IMR-90 (cell line): ENCODE measurements at regions not wholly inside any gene's neighbourhood (a gene's known extent, or its start where the extent isn't known, plus 50 kb on each side); places are given as distances from the start of the nearest gene placed in this dataset.
"Not testable (repeated sequence)": the region's sequence is repeated elsewhere in the genome, so short reads cannot be mapped to it uniquely, and the experiment has no call there.

Source experiments
- ATAC-seq: fragments of 200-7000 bp; cut with Tn5 transposase; 2 replicates; pipeline ENCODE4 v1.9.1; 2020; ENCODE audit warnings: low read depth, mild to moderate bottlenecking, moderate library complexity
- BruUV-seq: library from RNA; stranded (reverse); fragments of 400-500 nt; replicated peaks from 2 replicates; lab custom pipeline; 2021; lab: Mats Ljungman, UMichigan
- CTCF ChIA-PET: fragments of 300-600 bp; formaldehyde crosslinking; extraction: SDS; loops from one replicate; lab custom pipeline; 2021; ENCODE audit warnings: antibody characterized with exemption; lab: Yijun Ruan, JAX
- POLR2A ChIA-PET: fragments of 300-600 bp; sonication (Branson Sonifier 250); formaldehyde crosslinking; loops from one replicate; lab custom pipeline; 2022; ENCODE audit warnings: antibody characterized with exemption; ENCODE audit not compliant: unreplicated experiment; lab: Charles Lee
- DNase-seq: peaks from one replicate; pipeline ENCODE4 v3.0.0; 2013
- H2AFZ ChIP-seq: replicated peaks from 2 replicates; pipeline ENCODE3; 2013; ENCODE audit warnings: low read length, mild to moderate bottlenecking; ENCODE audit not compliant: poor library complexity
- H2AK5ac ChIP-seq: 2 replicates; pipeline ENCODE4 v1.6.1; 2013; ENCODE audit warnings: low read depth, low read length, inconsistent platforms
- H2AK9ac ChIP-seq: replicated peaks from 2 replicates; pipeline ENCODE3; 2013; ENCODE audit warnings: mild to moderate bottlenecking, low read depth, low read length, moderate library complexity; ENCODE audit not compliant: poor library complexity
- H2BK120ac ChIP-seq: 2 replicates; pipeline ENCODE4 v1.6.1; 2013; ENCODE audit warnings: low read depth, low read length, inconsistent platforms
- H2BK15ac ChIP-seq: 3 replicates; pipeline ENCODE4 v1.6.1; 2013; ENCODE audit warnings: low read depth, low read length, inconsistent platforms
- H2BK20ac ChIP-seq: 2 replicates; pipeline ENCODE4 v1.6.1; 2013; ENCODE audit warnings: low read depth, mild to moderate bottlenecking, inconsistent platforms, low read length, moderate library complexity
- H2BK5ac ChIP-seq: 2 replicates; pipeline ENCODE4 v1.6.1; 2013; ENCODE audit warnings: mild to moderate bottlenecking, low read depth, low read length, inconsistent platforms; ENCODE audit not compliant: poor library complexity, severe bottlenecking
- H3K14ac ChIP-seq: replicated peaks from 2 replicates; pipeline ENCODE4 v1.6.1; 2013; ENCODE audit warnings: low read depth, low read length, inconsistent platforms
- H3K18ac ChIP-seq: 2 replicates; pipeline ENCODE4 v1.6.1; 2013; ENCODE audit warnings: low read depth, low read length, control low read depth
- H3K23ac ChIP-seq: 2 replicates; pipeline ENCODE4 v1.6.1; 2013; ENCODE audit warnings: low read depth, low read length, inconsistent platforms
- H3K27ac ChIP-seq: 2 replicates; pipeline ENCODE4 v1.5.1; 2013; ENCODE audit warnings: mild to moderate bottlenecking, control low read depth, low read length; ENCODE audit not compliant: insufficient read depth
- H3K27me3 ChIP-seq: 2 replicates; pipeline ENCODE4 v1.6.1; 2013; ENCODE audit warnings: low read length; ENCODE audit not compliant: control insufficient read depth, insufficient read depth
- H3K36me3 ChIP-seq: 2 replicates; pipeline ENCODE4 v1.6.1; 2013; ENCODE audit warnings: low read length, mixed read lengths; ENCODE audit not compliant: control insufficient read depth, insufficient read depth
- H3K4ac ChIP-seq: 2 replicates; pipeline ENCODE4 v1.6.1; 2013; ENCODE audit warnings: low read depth, low read length, inconsistent platforms
- H3K4me1 ChIP-seq: 2 replicates; pipeline ENCODE4 v1.6.1; 2013; ENCODE audit warnings: low read length, mixed read lengths; ENCODE audit not compliant: control insufficient read depth, insufficient read depth
- H3K4me2 ChIP-seq: 2 replicates; pipeline ENCODE4 v1.6.1; 2013; ENCODE audit warnings: low read depth, mild to moderate bottlenecking, control low read depth, low read length, moderate library complexity
- H3K4me3 ChIP-seq: 2 replicates; pipeline ENCODE4 v1.5.1; 2013; ENCODE audit warnings: low read depth, mild to moderate bottlenecking, control low read depth, low read length, moderate library complexity; ENCODE audit not compliant: insufficient read depth
- H3K56ac ChIP-seq: 2 replicates; pipeline ENCODE4 v1.6.1; 2013; ENCODE audit warnings: low read length, inconsistent platforms; ENCODE audit not compliant: insufficient read depth; ENCODE audit errors: extremely low read depth
- H3K79me1 ChIP-seq, 2 experiments: 2 replicates each; pipeline ENCODE4 v1.6.1; 2013; ENCODE audit warnings: low read length in 2 of 2, inconsistent platforms in 1 of 2, low read depth in 1 of 2
- H3K9ac ChIP-seq: 2 replicates; pipeline ENCODE4 v1.6.1; 2013; ENCODE audit warnings: low read depth, low read length, control low read depth
- H3K9me1 ChIP-seq: 2 replicates; pipeline ENCODE4 v1.6.1; 2013; ENCODE audit warnings: low read length, inconsistent platforms; ENCODE audit not compliant: insufficient read depth
- H3K9me3 ChIP-seq: 2 replicates; pipeline ENCODE4 v1.6.1; 2013; ENCODE audit warnings: low read length; ENCODE audit not compliant: control insufficient read depth, insufficient read depth
- H4K20me1 ChIP-seq: 2 replicates; pipeline ENCODE4 v1.6.1; 2013; ENCODE audit warnings: low read length, inconsistent platforms; ENCODE audit not compliant: insufficient read depth
- H4K5ac ChIP-seq: 2 replicates; pipeline ENCODE4 v1.6.1; 2013; ENCODE audit warnings: mild to moderate bottlenecking, low read depth, low read length, control low read depth
- H4K8ac ChIP-seq, 2 experiments: 2 replicates each; pipeline ENCODE4 v1.6.1; 2013; ENCODE audit warnings: low read depth in 2 of 2, low read length in 2 of 2, control low read depth in 1 of 2, inconsistent platforms in 1 of 2
- H4K91ac ChIP-seq: 2 replicates; pipeline ENCODE4 v1.6.1; 2013; ENCODE audit warnings: low read depth, low read length, inconsistent platforms; ENCODE audit not compliant: insufficient read depth
- CHD1 ChIP-seq: IDR thresholded peaks from 2 replicates; pipeline ENCODE4 v1.6.1; 2012; ENCODE audit warnings: low read depth, low read length, improper control_type of control experiment
- MXI1 ChIP-seq: IDR thresholded peaks from 2 replicates; pipeline ENCODE4 v1.6.1; 2012; ENCODE audit warnings: low read depth, mild to moderate bottlenecking, low read length, moderate library complexity, borderline replicate concordance
- WGBS, 2 experiments: methylation state at CpG; one replicate each; pipeline versions ENCODE4 v1.1.5 to v1.1.7; 2013; ENCODE audit warnings: missing lambda C conversion rate in 2 of 2; ENCODE audit not compliant: insufficient read length in 1 of 2; ENCODE audit errors: extremely low coverage in 2 of 2; 5-methylcytosine and 5-hydroxymethylcytosine counted together
- dilution Hi-C: fragments of 300-500 bp; cut with HindIII; formaldehyde crosslinking; loops from one replicate; pipeline ENCODE4 v1.14.3; 2018; ENCODE audit warnings: low sequenced_read_pairs; ENCODE audit not compliant: unreplicated experiment
- in situ Hi-C: fragments of 300-500 bp; cut with MboI; formaldehyde crosslinking; loops from 3 replicates; pipeline ENCODE4 v1.14.3; 2019; ENCODE audit warnings: low sequenced_read_pairs, inconsistent platforms, mixed read lengths
- intact Hi-C: fragments of 100-400 bp; cut with micrococcal nuclease; formaldehyde crosslinking; loops from 2 replicates; pipeline ENCODE4 v1.10.0; 2022

DNA sequence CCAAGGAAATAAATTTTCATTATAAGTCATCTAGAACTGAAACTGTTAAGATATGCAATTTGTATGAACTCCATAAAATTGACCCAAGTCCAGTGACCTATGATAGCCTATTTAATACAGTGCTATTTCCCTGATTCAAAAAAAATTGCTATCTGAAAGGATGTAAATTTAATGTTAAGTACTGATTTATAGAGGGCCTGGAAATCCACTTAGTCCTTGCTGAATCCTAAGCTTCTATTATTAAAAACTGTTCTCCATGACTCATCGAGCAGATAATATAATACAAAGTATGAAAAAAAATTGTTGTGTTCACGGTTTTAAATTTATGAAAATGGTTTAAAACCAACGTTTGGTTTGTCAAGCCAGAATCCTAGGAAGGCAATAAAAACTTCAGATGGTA, 704.8 kb upstream of the AADAT start:
- H3K4ac ChIP-seq, result no peak overlapping the region
- no peaks in the 10 kb centered on the region for H3K27me3 ChIP-seq
- H3K4me3 ChIP-seq, result no peak overlapping the region
- H2BK15ac ChIP-seq, result no peak overlapping the region
- no peak overlapping the region for H3K14ac ChIP-seq
- H2AK5ac ChIP-seq, result no peak overlapping the region
- H3K4me2 ChIP-seq, result no peak overlapping the region
- H3K27ac ChIP-seq, result no peak overlapping the region
- POLR2A ChIA-PET, result no interaction called here
- H4K20me1 ChIP-seq, result no peaks in the 10 kb centered on the region
- no peak overlapping the region for H3K18ac ChIP-seq
- no peaks in the 10 kb centered on the region for H3K79me1 ChIP-seq
- no CpG with 5 or more reads among the region's 3 CpGs for WGBS, 2 experiments
- no peaks in the 10 kb centered on the region for H3K9me3 ChIP-seq
- H2BK120ac ChIP-seq, result no peak overlapping the region
- H2BK5ac ChIP-seq, result no peak overlapping the region
- ATAC-seq (no peak), DNase-seq (no peak)
- no peak overlapping the region for H4K5ac ChIP-seq
- in situ Hi-C loops (no loop called here), intact Hi-C loops (no loop called here), dilution Hi-C loops (no loop called here)
- H3K4me1 ChIP-seq, result no peaks in the 10 kb centered on the region
- H3K9ac ChIP-seq, result no peak overlapping the region
- no peak for TF ChIP-seq CHD1
- TF ChIP-seq MXI1, result no peak
- H2BK20ac ChIP-seq, result no peak overlapping the region
- no TSS peak for BruUV-seq
- H3K23ac ChIP-seq, result no peak overlapping the region
- H4K8ac ChIP-seq, result no peak overlapping the region
- no peak overlapping the region for H4K91ac ChIP-seq
- H3K36me3 ChIP-seq, result no peaks in the 10 kb centered on the region
- CTCF ChIA-PET, result no interaction called here
- no peak overlapping the region for H2AK9ac ChIP-seq
- no peak overlapping the region for H2AFZ ChIP-seq
- no peak overlapping the region for H3K56ac ChIP-seq
- no peaks in the 10 kb centered on the region for H3K9me1 ChIP-seq

- WGBS, 2 experiments, result 67% methylated on average over 6 of the region's 28 CpGs; no CpG with 5 or more reads in 1 of the 2 experiments
Measured at GRCh38 chr4:170788540-170789051, 698.8 kb upstream of the AADAT start.

More at GRCh38 chr4:170788540-170789051, 698.8 kb upstream of the AADAT start:
- H3K27me3 ChIP-seq, H4K20me1 ChIP-seq, H3K36me3 ChIP-seq, in situ Hi-C loops, H3K23ac ChIP-seq, intact Hi-C loops, H3K4ac ChIP-seq, H3K4me2 ChIP-seq, H3K9me3 ChIP-seq, H2BK120ac ChIP-seq, ATAC-seq, H3K79me1 ChIP-seq, H4K5ac ChIP-seq, H2BK15ac ChIP-seq, DNase-seq, H3K9me1 ChIP-seq, H3K56ac ChIP-seq, H3K4me3 ChIP-seq, H2AK5ac ChIP-seq, H2AK9ac ChIP-seq, dilution Hi-C loops, POLR2A ChIA-PET, H4K8ac ChIP-seq, H2BK5ac ChIP-seq, H3K27ac ChIP-seq, H3K9ac ChIP-seq, H3K18ac ChIP-seq, H2AFZ ChIP-seq, H4K91ac ChIP-seq, BruUV-seq, H3K14ac ChIP-seq, H3K4me1 ChIP-seq, H2BK20ac ChIP-seq: not testable (repeated sequence)
- CTCF ChIA-PET, result interaction anchor here (0.6 kb wide), 1 partner anchor 22 kb away, joined by 3 read pairs; no protein-coding TSS in a partner anchor
